PC-9 (cell line): ENCODE measurements at regions not wholly inside any gene's neighbourhood (a gene's known extent, or its start where the extent isn't known, plus 50 kb on each side); places are given as distances from the start of the nearest gene placed in this dataset.

Source experiments
- CTCF ChIP-seq: fragments of 200-600 bp; sonication (generic); conservative IDR thresholded peaks from 2 replicates; pipeline ENCODE4 v1.6.1; 2017; ENCODE audit warnings: mixed run types, antibody characterized with exemption, mild to moderate bottlenecking, moderate library complexity
- EZH2 ChIP-seq: fragments of 200-600 bp; sonication (generic); IDR thresholded peaks from 2 replicates; pipeline ENCODE4 v1.8.0; 2017; ENCODE audit warnings: antibody characterized with exemption, low read depth

GRCh38 chr5:124516567-124516966 is 229.9 kb downstream of the ZNF608 start:
- TF ChIP-seq CTCF (no peak), EZH2 (no peak)
